ENCODE measurements at regions not wholly inside any gene's neighbourhood (a gene's known extent, or its start where the extent isn't known, plus 50 kb on each side); places are given as distances from the start of the nearest gene placed in this dataset.
"Not testable (repeated sequence)": the region's sequence is repeated elsewhere in the genome, so short reads cannot be mapped to it uniquely, and the experiment has no call there.

- H3K27me3 Mint-ChIP-seq (ENCODE audit: low read depth); POLR2A ChIA-PET; H3K27ac Mint-ChIP-seq; ATAC-seq; H3K9me3 Mint-ChIP-seq (ENCODE audit: insufficient read depth); H3K4me1 Mint-ChIP-seq (ENCODE audit: low read depth); CTCF ChIA-PET; H3K36me3 Mint-ChIP-seq (ENCODE audit: low read depth); H3K4me3 Mint-ChIP-seq; DNase-seq: not testable (repeated sequence)
Observed at GRCh38 chr16:21372862-21373261, 94.8 kb upstream of the CRYM start.

- DNase-seq; CTCF ChIA-PET; H3K4me3 Mint-ChIP-seq; POLR2A ChIA-PET; H3K9me3 Mint-ChIP-seq (ENCODE audit: insufficient read depth); H3K36me3 Mint-ChIP-seq (ENCODE audit: low read depth); ATAC-seq; H3K27ac Mint-ChIP-seq; H3K27me3 Mint-ChIP-seq (ENCODE audit: low read depth); H3K4me1 Mint-ChIP-seq (ENCODE audit: low read depth): not testable (repeated sequence)
Observed at GRCh38 chr16:21372162-21372835, 94.2 kb upstream of the CRYM start.

- H3K9me3 Mint-ChIP-seq (ENCODE audit: insufficient read depth); DNase-seq; H3K4me3 Mint-ChIP-seq; H3K36me3 Mint-ChIP-seq (ENCODE audit: low read depth); H3K27ac Mint-ChIP-seq; H3K27me3 Mint-ChIP-seq (ENCODE audit: low read depth); H3K4me1 Mint-ChIP-seq (ENCODE audit: low read depth); POLR2A ChIA-PET; CTCF ChIA-PET; ATAC-seq: not testable (repeated sequence)
Observed at GRCh38 chr16:21370791-21371190, 92.7 kb upstream of the CRYM start.

GRCh38 chr16:21368973-21369942, 91.2 kb upstream of the CRYM start:
- ATAC-seq; H3K9me3 Mint-ChIP-seq (ENCODE audit: insufficient read depth); H3K27ac Mint-ChIP-seq; H3K27me3 Mint-ChIP-seq (ENCODE audit: low read depth); H3K36me3 Mint-ChIP-seq (ENCODE audit: low read depth); H3K4me1 Mint-ChIP-seq (ENCODE audit: low read depth); DNase-seq; POLR2A ChIA-PET; CTCF ChIA-PET; H3K4me3 Mint-ChIP-seq: not testable (repeated sequence)

GRCh38 chr16:21367733-21368421, 89.8 kb upstream of the CRYM start:
- H3K9me3 Mint-ChIP-seq (ENCODE audit: insufficient read depth); DNase-seq; ATAC-seq; CTCF ChIA-PET; H3K27me3 Mint-ChIP-seq (ENCODE audit: low read depth); H3K27ac Mint-ChIP-seq; H3K4me3 Mint-ChIP-seq; H3K4me1 Mint-ChIP-seq (ENCODE audit: low read depth); H3K36me3 Mint-ChIP-seq (ENCODE audit: low read depth); POLR2A ChIA-PET: not testable (repeated sequence)

GRCh38 chr16:21366998-21367397, 88.9 kb upstream of the CRYM start:
- H3K4me3 Mint-ChIP-seq; H3K27ac Mint-ChIP-seq; CTCF ChIA-PET; H3K9me3 Mint-ChIP-seq (ENCODE audit: insufficient read depth); H3K27me3 Mint-ChIP-seq (ENCODE audit: low read depth); H3K4me1 Mint-ChIP-seq (ENCODE audit: low read depth); POLR2A ChIA-PET; ATAC-seq; DNase-seq; H3K36me3 Mint-ChIP-seq (ENCODE audit: low read depth): not testable (repeated sequence)

GRCh38 chr16:21365541-21365940, 87.5 kb upstream of the CRYM start:
- H3K36me3 Mint-ChIP-seq (ENCODE audit: low read depth); H3K4me3 Mint-ChIP-seq; DNase-seq; H3K4me1 Mint-ChIP-seq (ENCODE audit: low read depth); CTCF ChIA-PET; ATAC-seq; H3K27ac Mint-ChIP-seq; H3K27me3 Mint-ChIP-seq (ENCODE audit: low read depth); H3K9me3 Mint-ChIP-seq (ENCODE audit: insufficient read depth); POLR2A ChIA-PET: not testable (repeated sequence)

GRCh38 chr16:21363550-21364223, 85.6 kb upstream of the CRYM start:
- H3K27ac Mint-ChIP-seq; H3K4me3 Mint-ChIP-seq; H3K9me3 Mint-ChIP-seq (ENCODE audit: insufficient read depth); POLR2A ChIA-PET; H3K4me1 Mint-ChIP-seq (ENCODE audit: low read depth); DNase-seq; ATAC-seq; H3K36me3 Mint-ChIP-seq (ENCODE audit: low read depth); CTCF ChIA-PET: not testable (repeated sequence)
- peaks cover 12% of the 10 kb centered on the region for H3K27me3 Mint-ChIP-seq (ENCODE audit: low read depth)

- H3K27me3 Mint-ChIP-seq (ENCODE audit: low read depth): peaks cover 14% of the 10 kb centered on the region
- H3K4me1 Mint-ChIP-seq (ENCODE audit: low read depth); H3K4me3 Mint-ChIP-seq; H3K36me3 Mint-ChIP-seq (ENCODE audit: low read depth); DNase-seq; CTCF ChIA-PET; H3K9me3 Mint-ChIP-seq (ENCODE audit: insufficient read depth); ATAC-seq; POLR2A ChIA-PET; H3K27ac Mint-ChIP-seq: not testable (repeated sequence)
Observed at GRCh38 chr16:21361612-21362227, 83.6 kb upstream of the CRYM start.

- CTCF ChIA-PET; H3K9me3 Mint-ChIP-seq (ENCODE audit: insufficient read depth); DNase-seq; POLR2A ChIA-PET; ATAC-seq; H3K4me1 Mint-ChIP-seq (ENCODE audit: low read depth); H3K27ac Mint-ChIP-seq; H3K36me3 Mint-ChIP-seq (ENCODE audit: low read depth); H3K4me3 Mint-ChIP-seq: not testable (repeated sequence)
- peaks cover 15% of the 10 kb centered on the region for H3K27me3 Mint-ChIP-seq (ENCODE audit: low read depth)
Observed at GRCh38 chr16:21361045-21361444, 83.0 kb upstream of the CRYM start.

GRCh38 chr16:21359513-21359912, 81.4 kb upstream of the CRYM start:
- POLR2A ChIA-PET; H3K4me1 Mint-ChIP-seq (ENCODE audit: low read depth); H3K9me3 Mint-ChIP-seq (ENCODE audit: insufficient read depth); H3K27ac Mint-ChIP-seq; H3K36me3 Mint-ChIP-seq (ENCODE audit: low read depth); CTCF ChIA-PET; DNase-seq; ATAC-seq; H3K4me3 Mint-ChIP-seq: not testable (repeated sequence)
- peaks cover 21% of the 10 kb centered on the region for H3K27me3 Mint-ChIP-seq (ENCODE audit: low read depth)
